Activated naive CD4-positive, alpha-beta T cell treated with anti-CD3 and anti-CD28 coated beads, Interleukin-2, amount 50 U/mL, for 72 hours (primary cell): ENCODE measurements at regions not wholly inside any gene's neighbourhood (a gene's known extent, or its start where the extent isn't known, plus 50 kb on each side); places are given as distances from the start of the nearest gene placed in this dataset.

Experiments used
- ATAC-seq, 2 donors: fragments of 150-1000 bp; cut with Tn5 transposase; 2 replicates each; pipeline ENCODE4 v1.10.0; 2021; ENCODE audit warnings: mild to moderate bottlenecking in 2 of 2, moderate library complexity in 2 of 2
- DNase-seq, 2 donors: peaks; one replicate each; pipeline ENCODE4 v3.0.0; 2021 to 2022; ENCODE audit warnings: low spot score in 2 of 2
- H3K27ac Mint-ChIP-seq, 2 donors: one replicate each; pipeline ENCODE4 v1.8.0; 2022; ENCODE audit warnings: mild to moderate bottlenecking in 2 of 2, mixed read lengths in 2 of 2
- H3K36me3 Mint-ChIP-seq, 2 donors: one replicate each; pipeline ENCODE4 v1.8.0; 2022; ENCODE audit warnings: mixed read lengths in 2 of 2
- H3K9me3 Mint-ChIP-seq, 2 donors: one replicate each; pipeline ENCODE4 v1.8.0; 2022; ENCODE audit warnings: mixed read lengths in 2 of 2

- Mint-ChIP-seq H3K9me3 (no peaks in the 10 kb centered on the region), H3K36me3 (no peaks in the 10 kb centered on the region), H3K27ac (no peak overlapping the region)
- DNase-seq (no peak), ATAC-seq (no peak)
These were observed 368.8 kb downstream of the ETNK1 start for GRCh38 chr12:22993609-22994315.

- no peak for ATAC-seq
- Mint-ChIP-seq H3K36me3 (no peaks in the 10 kb centered on the region), H3K9me3 (peaks cover 0 to 1% of the 10 kb centered on the region in 2 donors), H3K27ac (no peak overlapping the region)
- DNase-seq: no peak
These were observed 369.3 kb downstream of the ETNK1 start for GRCh38 chr12:22994316-22994675.

- Mint-ChIP-seq H3K27ac (no peak overlapping the region), H3K9me3 (peaks cover 0 to 3% of the 10 kb centered on the region in 2 donors), H3K36me3 (no peaks in the 10 kb centered on the region)
- ATAC-seq: no peak
- DNase-seq: no peak
These were observed 376.5 kb downstream of the ETNK1 start for GRCh38 chr12:23001487-23001886.

GRCh38 chr12:23002381-23002780 lies 377.4 kb downstream of the ETNK1 start:
- Mint-ChIP-seq H3K36me3 (no peaks in the 10 kb centered on the region), H3K9me3 (peaks cover 0 to 3% of the 10 kb centered on the region in 2 donors), H3K27ac (no peak overlapping the region)
- no peak for DNase-seq
- ATAC-seq: no peak

GRCh38 chr12:23004473-23005020 lies 379.6 kb downstream of the ETNK1 start:
- no peak overlapping the region for H3K27ac Mint-ChIP-seq
- ATAC-seq: no peak

GRCh38 chr12:23005387-23005786 lies 380.4 kb downstream of the ETNK1 start:
- H3K27ac Mint-ChIP-seq: no peak overlapping the region
- no peaks in the 10 kb centered on the region for H3K36me3 Mint-ChIP-seq
- ATAC-seq: no peak
- H3K9me3 Mint-ChIP-seq: no peaks in the 10 kb centered on the region
- no peak for DNase-seq

More at GRCh38 chr12:23004473-23005020, 379.6 kb downstream of the ETNK1 start:
- Mint-ChIP-seq H3K9me3 (no peaks in the 10 kb centered on the region), H3K36me3 (no peaks in the 10 kb centered on the region)
- no peak for DNase-seq

GRCh38 chr12:23006413-23006812 lies 381.4 kb downstream of the ETNK1 start:
- no peak for DNase-seq
- H3K36me3 Mint-ChIP-seq: no peaks in the 10 kb centered on the region
- no peak for ATAC-seq
- no peak overlapping the region for H3K27ac Mint-ChIP-seq
- no peaks in the 10 kb centered on the region for H3K9me3 Mint-ChIP-seq

GRCh38 chr12:23008623-23009022 lies 383.7 kb downstream of the ETNK1 start:
- Mint-ChIP-seq H3K9me3 (peaks cover 4 to 5% of the 10 kb centered on the region in 2 donors), H3K27ac (no peak overlapping the region), H3K36me3 (no peaks in the 10 kb centered on the region)
- no peak for ATAC-seq
- no peak for DNase-seq

GRCh38 chr12:23014749-23015148 lies 389.8 kb downstream of the ETNK1 start:
- Mint-ChIP-seq H3K9me3 (peaks cover 6% of the 10 kb centered on the region in 2 donors), H3K36me3 (no peaks in the 10 kb centered on the region), H3K27ac (no peak overlapping the region)
- ATAC-seq (no peak), DNase-seq (no peak)

- DNase-seq (no peak), ATAC-seq (no peak)
- Mint-ChIP-seq H3K9me3 (peaks cover 0 to 5% of the 10 kb centered on the region in 2 donors), H3K36me3 (no peaks in the 10 kb centered on the region), H3K27ac (no peak overlapping the region)
These were observed 400.5 kb downstream of the ETNK1 start for GRCh38 chr12:23025372-23026016.

GRCh38 chr12:23028158-23028802 lies 403.3 kb downstream of the ETNK1 start:
- H3K36me3 Mint-ChIP-seq: no peaks in the 10 kb centered on the region
- ATAC-seq (no peak), DNase-seq (no peak)
- H3K9me3 Mint-ChIP-seq: no peaks in the 10 kb centered on the region
- H3K27ac Mint-ChIP-seq: no peak overlapping the region

- ATAC-seq (no peak), DNase-seq (no peak)
- Mint-ChIP-seq H3K36me3 (no peaks in the 10 kb centered on the region), H3K9me3 (no peaks in the 10 kb centered on the region), H3K27ac (no peak overlapping the region)
These were observed 404.2 kb downstream of the ETNK1 start for GRCh38 chr12:23029185-23029584.

- ATAC-seq (no peak), DNase-seq (no peak)
- H3K36me3 Mint-ChIP-seq: no peaks in the 10 kb centered on the region
- no peak overlapping the region for H3K27ac Mint-ChIP-seq
- peaks cover 4 to 5% of the 10 kb centered on the region in 2 donors for H3K9me3 Mint-ChIP-seq
These were observed 414.9 kb downstream of the ETNK1 start for GRCh38 chr12:23039834-23040233.

- Mint-ChIP-seq H3K36me3 (no peaks in the 10 kb centered on the region), H3K9me3 (peaks cover 4% of the 10 kb centered on the region in 2 donors), H3K27ac (no peak overlapping the region)
- ATAC-seq: no peak
- DNase-seq: no peak
These were observed 416.8 kb downstream of the ETNK1 start for GRCh38 chr12:23041774-23042173.

GRCh38 chr12:23043646-23044045 lies 418.7 kb downstream of the ETNK1 start:
- ATAC-seq: no peak
- Mint-ChIP-seq H3K9me3 (peaks cover 6 to 7% of the 10 kb centered on the region in 2 donors), H3K27ac (no peak overlapping the region), H3K36me3 (no peaks in the 10 kb centered on the region)
- no peak for DNase-seq

GRCh38 chr12:23049180-23049579 lies 424.2 kb downstream of the ETNK1 start:
- Mint-ChIP-seq H3K36me3 (no peaks in the 10 kb centered on the region), H3K27ac (no peak overlapping the region), H3K9me3 (peaks cover 10 to 15% of the 10 kb centered on the region in 2 donors)
- DNase-seq: no peak
- no peak for ATAC-seq

- ATAC-seq (no peak), DNase-seq (no peak)
- no peak overlapping the region for H3K27ac Mint-ChIP-seq
- H3K36me3 Mint-ChIP-seq: no peaks in the 10 kb centered on the region
- peaks cover 0 to 3% of the 10 kb centered on the region in 2 donors for H3K9me3 Mint-ChIP-seq
These were observed 430.0 kb downstream of the ETNK1 start for GRCh38 chr12:23055004-23055403.
